ENCODE measurements at regions not wholly inside any gene's neighbourhood (a gene's known extent, or its start where the extent isn't known, plus 50 kb on each side); places are given as distances from the start of the nearest gene placed in this dataset.
"Not testable (repeated sequence)": the region's sequence is repeated elsewhere in the genome, so short reads cannot be mapped to it uniquely, and the experiment has no call there.

DNA sequence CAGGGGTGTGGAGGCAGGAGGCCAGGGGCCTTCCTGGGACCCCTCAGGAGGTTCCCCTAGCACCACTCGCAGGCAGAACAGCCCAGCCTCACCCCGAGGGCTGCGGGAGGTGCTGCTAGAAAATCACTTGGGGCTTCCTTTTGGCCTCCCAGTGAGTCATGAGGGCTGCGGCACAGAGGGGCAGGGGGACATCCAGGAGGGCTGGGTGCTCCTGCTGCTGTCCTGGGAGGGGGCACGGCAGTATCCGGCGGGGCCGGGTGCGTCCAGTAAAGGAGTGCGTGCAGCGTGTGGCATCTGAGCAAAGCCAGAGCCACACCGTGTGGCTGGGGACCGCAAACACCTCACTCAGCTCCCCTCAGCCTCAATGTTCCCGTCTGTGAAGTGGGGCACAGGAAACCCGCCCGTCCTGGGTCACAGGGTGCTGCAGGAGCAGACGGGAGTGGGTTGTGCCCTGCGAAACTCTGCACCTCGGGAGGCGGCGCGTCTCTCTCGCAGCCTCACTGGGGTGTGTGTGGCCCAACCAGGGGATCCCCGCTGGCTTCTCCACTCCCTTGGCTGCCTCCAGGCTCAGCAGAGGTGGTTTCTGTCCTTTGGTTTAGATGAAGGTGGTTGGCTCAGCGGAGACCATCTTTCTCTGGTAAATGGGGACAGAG, 117.3 kb upstream of the ZNF469 start:
- Histone ChIP-seq H3K18ac (ENCODE audit: low read length) (peak overlapping the region; percentile 92), H2BK12ac (ENCODE audit: low read length) (peak overlapping the region; percentile 90), H2AK5ac (ENCODE audit: low read depth, low read length) (peak overlapping the region; percentile 76), H3K23ac (ENCODE audit: low read depth, low read length, poor library complexity) (peak overlapping the region; percentile 85), H2BK120ac (ENCODE audit: low read depth, low read length) (peak overlapping the region; percentile 24), H2BK5ac (ENCODE audit: low read length) (peak overlapping the region; percentile 19)
- not testable (repeated sequence) for H3K14ac ChIP-seq (ENCODE audit: low read length); H2AFZ ChIP-seq (ENCODE audit: low read length); H3K4me1 ChIP-seq (ENCODE audit: control insufficient read depth in 2 of 2, insufficient read depth in 1 of 2, low read depth in 1 of 2, low read length in 2 of 2); H3K36me3 ChIP-seq (replicated peaks in 1 of 2; ENCODE audit: control insufficient read depth in 2 of 2, insufficient read depth in 2 of 2, low read length in 2 of 2); H3K27me3 ChIP-seq (ENCODE audit: control insufficient read depth in 3 of 3, insufficient read depth in 3 of 3, low read depth in 1 of 3, low read length in 3 of 3); H3K4ac ChIP-seq (ENCODE audit: low read length); H4K91ac ChIP-seq (ENCODE audit: low read depth, low read length, poor library complexity); H4K8ac ChIP-seq (ENCODE audit: low read depth, low read length); DNase-seq (ENCODE audit: low spot score); H3K27ac ChIP-seq (replicated peaks; ENCODE audit: low read length); H3K4me3 ChIP-seq (ENCODE audit: low read length in 2 of 2); H3K4me2 ChIP-seq (ENCODE audit: insufficient read depth, low read length, poor library complexity, severe bottlenecking); H3K79me1 ChIP-seq (ENCODE audit: low read depth, low read length); H3K9ac ChIP-seq (ENCODE audit: low read depth, low read length, poor library complexity); H2BK15ac ChIP-seq (ENCODE audit: low read length); H3K9me3 ChIP-seq (replicated peaks in 1 of 2; ENCODE audit: control insufficient read depth in 2 of 2, insufficient read depth in 1 of 2, low read depth in 1 of 2, low read length in 2 of 2)
- WGBS, 2 donors (ENCODE audit: extremely low coverage in 2 of 2, insufficient read length in 2 of 2, insufficient replicate concordance in 1 of 2), result no CpG with 5 or more reads among the region's 25 CpGs

DNA sequence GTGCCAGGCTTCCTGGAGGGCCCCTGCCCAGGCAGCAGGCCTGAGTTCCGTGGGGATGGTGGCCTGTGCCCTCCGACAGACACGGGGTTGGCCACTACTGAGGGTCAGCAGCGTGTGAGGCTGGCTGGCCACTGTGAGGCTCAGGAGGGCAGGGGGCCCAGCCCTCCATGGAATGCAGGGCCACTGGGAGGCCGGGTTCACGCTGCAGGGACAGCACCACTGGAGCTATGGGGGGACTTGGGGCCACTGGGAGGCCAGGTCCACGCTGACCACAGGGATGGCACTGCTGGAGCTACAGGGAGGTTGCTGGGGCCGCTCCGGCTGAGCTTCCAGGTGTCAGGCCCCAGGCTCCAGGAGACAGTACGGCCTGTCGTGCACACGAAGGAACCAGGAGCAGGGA, 116.7 kb upstream of the ZNF469 start:
- H3K23ac ChIP-seq (ENCODE audit: low read depth, low read length, poor library complexity), result peak overlapping the region; percentile 85
- not testable (repeated sequence) for H3K4me1 ChIP-seq (ENCODE audit: control insufficient read depth in 2 of 2, insufficient read depth in 1 of 2, low read depth in 1 of 2, low read length in 2 of 2); DNase-seq (ENCODE audit: low spot score); H3K27ac ChIP-seq (replicated peaks; ENCODE audit: low read length); H3K9ac ChIP-seq (ENCODE audit: low read depth, low read length, poor library complexity); H4K8ac ChIP-seq (ENCODE audit: low read depth, low read length); H2BK120ac ChIP-seq (ENCODE audit: low read depth, low read length); H3K14ac ChIP-seq (ENCODE audit: low read length); H2BK15ac ChIP-seq (ENCODE audit: low read length); H3K79me1 ChIP-seq (ENCODE audit: low read depth, low read length); H2AFZ ChIP-seq (ENCODE audit: low read length); H2AK5ac ChIP-seq (ENCODE audit: low read depth, low read length); H3K4ac ChIP-seq (ENCODE audit: low read length); H3K4me2 ChIP-seq (ENCODE audit: insufficient read depth, low read length, poor library complexity, severe bottlenecking); H4K91ac ChIP-seq (ENCODE audit: low read depth, low read length, poor library complexity); H3K4me3 ChIP-seq (ENCODE audit: low read length in 2 of 2); H3K27me3 ChIP-seq (ENCODE audit: control insufficient read depth in 3 of 3, insufficient read depth in 3 of 3, low read depth in 1 of 3, low read length in 3 of 3); H3K9me3 ChIP-seq (replicated peaks in 1 of 2; ENCODE audit: control insufficient read depth in 2 of 2, insufficient read depth in 1 of 2, low read depth in 1 of 2, low read length in 2 of 2); H3K36me3 ChIP-seq (replicated peaks in 1 of 2; ENCODE audit: control insufficient read depth in 2 of 2, insufficient read depth in 2 of 2, low read length in 2 of 2)
- H3K18ac ChIP-seq (ENCODE audit: low read length), result peak overlapping the region; percentile 92
- no CpG with 5 or more reads among the region's 12 CpGs for WGBS, 2 donors (ENCODE audit: extremely low coverage in 2 of 2, insufficient read length in 2 of 2, insufficient replicate concordance in 1 of 2)
- H2BK5ac ChIP-seq (ENCODE audit: low read length), result peak overlapping the region; percentile 19
- peak overlapping the region; percentile 100 for H2BK12ac ChIP-seq (ENCODE audit: low read length)

DNA sequence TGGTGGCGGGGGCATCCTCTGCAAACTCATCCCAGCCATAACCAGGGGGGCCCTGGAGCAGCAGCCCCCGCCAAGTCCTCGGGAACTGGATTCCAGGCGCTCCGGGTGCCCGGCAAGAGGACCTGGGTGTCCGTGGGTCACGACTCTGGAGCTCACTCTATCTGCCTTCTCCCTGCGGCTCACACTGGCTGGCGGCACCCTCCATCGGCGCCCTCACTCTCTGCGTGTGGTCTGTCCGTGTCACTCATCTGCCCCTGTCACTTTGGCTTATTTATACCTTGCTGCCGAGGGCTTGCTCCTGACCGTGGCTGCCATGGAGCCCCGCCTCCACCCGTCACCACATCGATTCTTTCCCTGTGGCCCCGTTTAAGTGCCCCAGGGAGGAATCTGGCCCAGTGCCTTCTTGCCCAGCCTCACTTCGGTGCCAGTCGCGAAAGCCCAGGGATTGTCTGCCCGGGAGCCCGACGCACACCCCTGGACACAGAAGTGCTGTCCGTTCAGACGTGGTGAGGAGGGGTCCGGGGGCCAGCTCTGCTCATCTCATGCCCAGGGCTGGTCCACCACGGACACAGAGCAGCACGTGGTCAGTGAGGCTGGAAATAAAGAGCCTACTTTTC, 115.7 kb upstream of the ZNF469 start:
- not testable (repeated sequence) for H3K4me3 ChIP-seq (ENCODE audit: low read length in 2 of 2); H3K4ac ChIP-seq (ENCODE audit: low read length); H3K9me3 ChIP-seq (replicated peaks in 1 of 2; ENCODE audit: control insufficient read depth in 2 of 2, insufficient read depth in 1 of 2, low read depth in 1 of 2, low read length in 2 of 2); H2AK5ac ChIP-seq (ENCODE audit: low read depth, low read length); H2BK120ac ChIP-seq (ENCODE audit: low read depth, low read length); H4K8ac ChIP-seq (ENCODE audit: low read depth, low read length); H3K9ac ChIP-seq (ENCODE audit: low read depth, low read length, poor library complexity); H3K36me3 ChIP-seq (replicated peaks in 1 of 2; ENCODE audit: control insufficient read depth in 2 of 2, insufficient read depth in 2 of 2, low read length in 2 of 2); H3K27ac ChIP-seq (replicated peaks; ENCODE audit: low read length); H2AFZ ChIP-seq (ENCODE audit: low read length); H3K23ac ChIP-seq (ENCODE audit: low read depth, low read length, poor library complexity); DNase-seq (ENCODE audit: low spot score); H3K14ac ChIP-seq (ENCODE audit: low read length); H3K79me1 ChIP-seq (ENCODE audit: low read depth, low read length); H3K18ac ChIP-seq (ENCODE audit: low read length); H3K4me2 ChIP-seq (ENCODE audit: insufficient read depth, low read length, poor library complexity, severe bottlenecking); H4K91ac ChIP-seq (ENCODE audit: low read depth, low read length, poor library complexity); H3K4me1 ChIP-seq (ENCODE audit: control insufficient read depth in 2 of 2, insufficient read depth in 1 of 2, low read depth in 1 of 2, low read length in 2 of 2); H3K27me3 ChIP-seq (ENCODE audit: control insufficient read depth in 3 of 3, insufficient read depth in 3 of 3, low read depth in 1 of 3, low read length in 3 of 3)
- WGBS, 2 donors (ENCODE audit: extremely low coverage in 2 of 2, insufficient read length in 2 of 2, insufficient replicate concordance in 1 of 2), result no CpG with 5 or more reads among the region's 31 CpGs
- Histone ChIP-seq H2BK12ac (ENCODE audit: low read length) (peak overlapping the region; percentile 73), H2BK15ac (ENCODE audit: low read length) (peak overlapping the region; percentile 49), H2BK5ac (ENCODE audit: low read length) (peak overlapping the region; percentile 13)

DNA sequence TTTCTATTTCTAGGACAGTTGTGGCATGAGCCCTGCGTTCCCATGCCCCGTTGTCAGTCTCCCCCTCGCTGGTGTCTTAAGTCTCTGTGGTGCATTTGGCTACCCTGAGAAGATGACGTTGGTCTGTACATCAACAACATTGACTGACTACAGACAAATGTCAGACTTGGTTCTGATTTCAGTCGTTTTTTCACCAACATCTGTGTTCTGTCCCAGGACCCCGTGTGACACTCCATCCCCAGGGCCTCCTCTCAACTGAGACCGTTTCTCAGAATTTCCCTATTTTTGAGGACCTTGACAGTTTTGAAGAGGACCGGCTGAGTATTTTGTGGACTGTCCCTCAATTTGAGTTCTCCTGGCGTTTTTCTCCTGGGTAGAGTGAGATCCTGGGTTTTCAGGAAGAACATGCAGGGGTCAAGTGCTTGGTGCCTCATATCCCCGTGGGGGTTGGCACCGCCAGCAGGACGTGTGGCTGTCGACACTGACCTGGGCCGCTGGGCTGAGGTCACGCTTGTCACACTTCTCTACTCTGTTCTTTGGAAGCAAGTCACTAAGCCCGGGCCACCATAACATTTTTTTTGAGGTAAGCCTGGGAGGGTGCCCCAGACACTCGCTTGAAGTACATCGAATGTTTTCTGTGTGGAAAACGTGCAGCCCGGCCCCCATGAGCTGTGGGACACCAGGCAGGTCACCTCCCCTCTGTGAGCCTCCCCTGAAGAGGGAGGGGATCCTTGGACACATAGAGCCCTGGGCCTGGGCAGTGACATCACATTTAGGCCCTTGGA, 114.4 kb upstream of the ZNF469 start:
- WGBS, 2 donors (ENCODE audit: extremely low coverage in 2 of 2, insufficient read length in 2 of 2, insufficient replicate concordance in 1 of 2), result no CpG with 5 or more reads among the region's 20 CpGs
- H3K4me2 ChIP-seq (ENCODE audit: insufficient read depth, low read length, poor library complexity, severe bottlenecking); H2BK5ac ChIP-seq (ENCODE audit: low read length); H4K8ac ChIP-seq (ENCODE audit: low read depth, low read length); H3K18ac ChIP-seq (ENCODE audit: low read length); H3K27me3 ChIP-seq (ENCODE audit: control insufficient read depth in 3 of 3, insufficient read depth in 3 of 3, low read depth in 1 of 3, low read length in 3 of 3); H3K23ac ChIP-seq (ENCODE audit: low read depth, low read length, poor library complexity); H4K91ac ChIP-seq (ENCODE audit: low read depth, low read length, poor library complexity); H2BK12ac ChIP-seq (ENCODE audit: low read length); H3K4ac ChIP-seq (ENCODE audit: low read length); H3K36me3 ChIP-seq (replicated peaks in 1 of 2; ENCODE audit: control insufficient read depth in 2 of 2, insufficient read depth in 2 of 2, low read length in 2 of 2); H3K9ac ChIP-seq (ENCODE audit: low read depth, low read length, poor library complexity); H2BK120ac ChIP-seq (ENCODE audit: low read depth, low read length); H2AFZ ChIP-seq (ENCODE audit: low read length); DNase-seq (ENCODE audit: low spot score); H3K27ac ChIP-seq (replicated peaks; ENCODE audit: low read length); H3K4me1 ChIP-seq (ENCODE audit: control insufficient read depth in 2 of 2, insufficient read depth in 1 of 2, low read depth in 1 of 2, low read length in 2 of 2); H3K9me3 ChIP-seq (replicated peaks in 1 of 2; ENCODE audit: control insufficient read depth in 2 of 2, insufficient read depth in 1 of 2, low read depth in 1 of 2, low read length in 2 of 2); H2BK15ac ChIP-seq (ENCODE audit: low read length); H3K14ac ChIP-seq (ENCODE audit: low read length); H3K79me1 ChIP-seq (ENCODE audit: low read depth, low read length); H3K4me3 ChIP-seq (ENCODE audit: low read length in 2 of 2); H2AK5ac ChIP-seq (ENCODE audit: low read depth, low read length): not testable (repeated sequence)

Measured in neuronal stem cell (in vitro differentiated cells).